GM13976 (cell line): ENCODE measurements at regions not wholly inside any gene's neighbourhood (a gene's known extent, or its start where the extent isn't known, plus 50 kb on each side); places are given as distances from the start of the nearest gene placed in this dataset.

Source experiments
- DNase-seq: peaks from one replicate; pipeline ENCODE4 v3.0.0; 2012; ENCODE audit warnings: low spot score
- in situ Hi-C: fragments of 300-500 bp; cut with MboI; formaldehyde crosslinking; loops from one replicate; pipeline ENCODE4 v1.12.0; 2022; ENCODE audit warnings: low sequenced_read_pairs, mixed read lengths, inconsistent platforms; ENCODE audit not compliant: unreplicated experiment
- TF ChIP-seq, protein P1 (sequence below): IDR thresholded peaks from 2 replicates; pipeline ENCODE4 v1.5.1; 2012; ENCODE audit warnings: borderline replicate concordance, mild to moderate bottlenecking; ENCODE audit not compliant: insufficient read depth; ENCODE audit errors: extremely low read depth, missing control alignments, control extremely low read depth

DNA sequence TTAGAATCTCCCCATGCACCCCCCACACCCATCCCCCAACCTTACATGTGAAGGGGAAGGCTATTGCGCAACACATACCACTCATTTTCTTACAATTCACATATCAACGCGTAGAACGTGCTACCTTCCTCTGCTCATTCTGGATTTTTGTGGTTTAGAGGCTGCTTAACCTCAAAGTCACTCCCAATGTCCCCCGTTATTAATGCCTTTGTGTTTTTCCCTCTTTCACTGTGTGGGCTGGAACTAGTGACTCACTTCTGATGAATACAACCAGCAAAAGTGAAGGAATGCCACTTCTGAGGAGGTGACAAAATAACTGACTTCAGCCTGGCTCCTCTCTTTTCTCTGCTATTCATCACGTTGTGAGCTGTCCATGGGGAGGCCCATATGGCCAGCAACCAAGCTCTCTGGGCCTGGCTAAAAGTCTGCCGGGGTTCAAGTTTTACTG, 342.5 kb upstream of the NXPH2 start:
- in situ Hi-C loops = no loop called here
- no peak for DNase-seq
- TF ChIP-seq, protein P1, sequence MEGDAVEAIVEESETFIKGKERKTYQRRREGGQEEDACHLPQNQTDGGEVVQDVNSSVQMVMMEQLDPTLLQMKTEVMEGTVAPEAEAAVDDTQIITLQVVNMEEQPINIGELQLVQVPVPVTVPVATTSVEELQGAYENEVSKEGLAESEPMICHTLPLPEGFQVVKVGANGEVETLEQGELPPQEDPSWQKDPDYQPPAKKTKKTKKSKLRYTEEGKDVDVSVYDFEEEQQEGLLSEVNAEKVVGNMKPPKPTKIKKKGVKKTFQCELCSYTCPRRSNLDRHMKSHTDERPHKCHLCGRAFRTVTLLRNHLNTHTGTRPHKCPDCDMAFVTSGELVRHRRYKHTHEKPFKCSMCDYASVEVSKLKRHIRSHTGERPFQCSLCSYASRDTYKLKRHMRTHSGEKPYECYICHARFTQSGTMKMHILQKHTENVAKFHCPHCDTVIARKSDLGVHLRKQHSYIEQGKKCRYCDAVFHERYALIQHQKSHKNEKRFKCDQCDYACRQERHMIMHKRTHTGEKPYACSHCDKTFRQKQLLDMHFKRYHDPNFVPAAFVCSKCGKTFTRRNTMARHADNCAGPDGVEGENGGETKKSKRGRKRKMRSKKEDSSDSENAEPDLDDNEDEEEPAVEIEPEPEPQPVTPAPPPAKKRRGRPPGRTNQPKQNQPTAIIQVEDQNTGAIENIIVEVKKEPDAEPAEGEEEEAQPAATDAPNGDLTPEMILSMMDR = no peak

DNA sequence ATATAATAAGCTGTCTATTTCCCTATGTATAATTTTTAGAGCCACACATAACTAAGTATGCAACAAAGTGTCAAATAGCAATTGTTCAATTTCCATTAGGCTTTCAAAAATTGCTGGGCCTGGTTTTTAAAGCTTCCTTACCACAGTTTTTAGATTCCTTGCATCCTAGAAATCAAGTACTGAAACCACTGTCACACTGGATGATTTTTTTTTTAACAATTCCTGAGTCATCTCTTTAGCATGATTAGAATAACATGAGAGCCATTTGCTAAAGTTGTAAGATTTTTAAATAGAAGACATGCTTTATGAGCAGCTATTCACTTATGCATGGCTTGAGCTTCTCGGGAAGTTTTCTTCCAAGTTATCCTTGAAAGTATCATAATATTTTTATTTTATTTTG, 319.5 kb upstream of the NXPH2 start:
- DNase-seq = no peak
- TF ChIP-seq, protein P1 = no peak
- in situ Hi-C loops = no loop called here

DNA sequence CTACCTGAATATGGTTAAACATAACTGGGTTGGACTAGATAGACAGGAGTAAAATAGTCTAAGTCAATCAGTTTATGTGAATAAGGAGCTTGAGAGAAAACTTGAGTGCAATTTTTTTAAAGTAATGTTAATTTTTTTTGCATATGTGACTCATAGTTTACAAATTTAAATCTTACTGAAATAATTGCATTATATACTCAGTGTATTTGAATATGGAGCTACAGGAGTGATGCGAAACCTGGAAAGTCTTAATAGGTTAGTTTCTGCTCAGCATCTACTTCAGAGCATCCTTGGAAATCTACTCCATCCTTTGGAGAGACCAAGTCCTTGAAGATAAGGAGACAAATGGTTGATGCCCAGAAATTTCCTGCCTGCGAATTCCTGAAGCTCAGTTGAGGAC, 318.8 kb upstream of the NXPH2 start:
- in situ Hi-C loops = no loop called here

DNA sequence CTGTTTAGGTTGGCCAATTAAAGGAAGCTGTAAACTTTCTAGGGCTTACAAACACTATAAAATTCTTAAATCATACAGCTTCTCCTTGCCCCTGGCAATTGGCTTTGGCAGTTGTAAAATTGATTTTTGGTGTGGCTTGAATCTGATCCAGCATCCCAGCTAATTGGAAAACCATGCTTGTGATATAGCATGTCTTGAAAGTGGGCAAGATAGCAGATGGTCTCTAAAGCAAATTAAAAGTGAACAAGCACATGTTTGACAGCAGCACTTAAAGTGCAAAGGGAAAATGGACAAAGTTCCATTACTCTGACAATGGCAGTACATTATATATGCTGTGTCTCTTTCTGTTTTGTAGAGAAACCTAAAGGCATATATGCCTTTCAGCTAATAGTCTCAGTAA, 302.9 kb upstream of the NXPH2 start:
- TF ChIP-seq, protein P1 = no peak
- in situ Hi-C loops = no loop called here
- DNase-seq = no peak

More for the DNA sequence above, 318.8 kb upstream of the NXPH2 start:
- TF ChIP-seq, protein P1 = no peak
- DNase-seq = no peak

DNA sequence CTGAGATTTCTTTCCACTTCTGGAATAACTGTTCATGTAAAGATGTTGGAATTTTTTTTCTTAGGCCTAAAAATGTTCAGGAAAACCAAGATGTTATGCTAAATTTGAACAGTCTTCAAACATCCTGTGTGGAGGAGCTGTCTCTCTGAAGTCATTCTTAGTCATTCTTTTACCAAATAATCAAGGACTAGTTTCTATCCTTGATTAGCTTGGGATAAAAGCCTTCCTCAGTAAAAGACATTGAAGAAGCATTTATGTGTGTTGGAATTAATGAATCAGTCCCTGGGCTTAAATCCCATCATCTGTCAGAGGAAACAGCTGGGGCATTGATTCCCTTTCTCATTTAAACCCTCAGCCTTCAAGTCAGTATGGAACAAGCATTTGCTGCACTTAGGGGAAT, 300.1 kb upstream of the NXPH2 start:
- in situ Hi-C loops = no loop called here
- DNase-seq = no peak
- TF ChIP-seq, protein P1 = no peak

DNA sequence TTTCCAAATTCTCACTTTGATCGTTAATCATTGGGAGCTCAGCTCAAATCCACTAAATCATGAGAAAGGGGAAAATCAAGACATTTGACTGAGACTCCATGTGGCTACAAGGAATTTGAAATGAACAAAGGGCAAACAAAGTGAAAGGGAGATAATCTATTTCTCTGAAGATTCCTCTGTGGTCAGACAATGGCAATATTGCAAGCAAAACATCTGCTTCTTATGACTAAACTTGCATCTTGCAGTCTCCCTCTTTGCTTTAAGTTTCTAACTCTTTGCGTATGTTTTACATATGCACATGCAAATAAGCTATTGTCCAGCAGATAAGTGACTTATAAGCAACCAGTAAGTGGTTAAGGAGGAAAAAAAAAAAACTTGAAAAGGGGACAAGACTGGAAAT, 299.1 kb upstream of the NXPH2 start:
- no peak for DNase-seq
- TF ChIP-seq, protein P1 = no peak
- in situ Hi-C loops = no loop called here

DNA sequence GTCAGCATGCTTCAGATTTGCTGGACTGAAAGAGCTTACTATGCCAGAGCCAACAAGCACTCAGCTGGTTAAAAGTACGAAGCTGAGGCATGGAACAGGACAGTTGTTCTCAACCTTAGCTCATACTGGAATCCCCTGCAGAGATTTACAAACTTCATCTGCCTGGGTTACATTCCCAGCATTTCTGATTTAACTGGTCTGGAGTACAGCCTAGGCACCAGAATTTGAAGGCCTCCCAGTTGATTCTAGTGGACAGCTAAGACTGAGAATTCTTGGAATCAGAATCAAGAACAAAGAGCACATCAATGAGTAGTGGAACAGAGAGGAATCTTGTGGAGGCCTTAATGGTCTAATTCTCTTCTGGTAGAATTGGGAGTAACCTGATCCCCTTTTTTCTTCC, 298.2 kb upstream of the NXPH2 start:
- TF ChIP-seq, protein P1 = no peak
- no peak for DNase-seq
- in situ Hi-C loops = no loop called here
